ENCODE measurements at regions not wholly inside any gene's neighbourhood (a gene's known extent, or its start where the extent isn't known, plus 50 kb on each side); places are given as distances from the start of the nearest gene placed in this dataset.
"Not testable (repeated sequence)": the region's sequence is repeated elsewhere in the genome, so short reads cannot be mapped to it uniquely, and the experiment has no call there.

DNA sequence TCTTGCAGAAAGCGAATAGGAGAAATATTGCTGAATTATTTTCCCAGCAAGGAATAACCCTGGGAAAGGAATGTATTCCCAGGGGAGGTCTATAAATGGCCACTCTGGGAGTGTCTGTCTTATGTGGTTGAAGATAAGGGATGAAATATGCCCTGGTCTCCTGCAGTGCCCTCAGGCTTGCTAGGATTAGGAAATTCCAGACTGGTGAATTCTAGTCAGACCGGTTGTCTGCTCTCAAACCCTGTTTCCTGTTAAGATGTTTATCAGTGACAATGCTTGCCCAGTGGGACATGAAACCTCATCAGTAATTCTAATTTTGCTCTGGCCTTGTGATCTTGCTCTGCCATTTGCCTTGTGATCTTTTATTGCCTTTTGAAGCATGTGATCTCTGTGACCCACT lies 148.2 kb upstream of the CHODL start:
- not testable (repeated sequence) for DNase-seq

GRCh38 chr21:18089786-18090185 lies 154.8 kb upstream of the CHODL start:
- no peak for DNase-seq

- DNase-seq, result no peak
Observed at GRCh38 chr21:18070392-18070791, 174.2 kb upstream of the CHODL start.

GRCh38 chr21:18069875-18070274 lies 174.8 kb upstream of the CHODL start:
- DNase-seq, result no peak

- DNase-seq, result no peak
Observed at GRCh38 chr21:18060402-18060801, 184.2 kb upstream of the CHODL start.

DNA sequence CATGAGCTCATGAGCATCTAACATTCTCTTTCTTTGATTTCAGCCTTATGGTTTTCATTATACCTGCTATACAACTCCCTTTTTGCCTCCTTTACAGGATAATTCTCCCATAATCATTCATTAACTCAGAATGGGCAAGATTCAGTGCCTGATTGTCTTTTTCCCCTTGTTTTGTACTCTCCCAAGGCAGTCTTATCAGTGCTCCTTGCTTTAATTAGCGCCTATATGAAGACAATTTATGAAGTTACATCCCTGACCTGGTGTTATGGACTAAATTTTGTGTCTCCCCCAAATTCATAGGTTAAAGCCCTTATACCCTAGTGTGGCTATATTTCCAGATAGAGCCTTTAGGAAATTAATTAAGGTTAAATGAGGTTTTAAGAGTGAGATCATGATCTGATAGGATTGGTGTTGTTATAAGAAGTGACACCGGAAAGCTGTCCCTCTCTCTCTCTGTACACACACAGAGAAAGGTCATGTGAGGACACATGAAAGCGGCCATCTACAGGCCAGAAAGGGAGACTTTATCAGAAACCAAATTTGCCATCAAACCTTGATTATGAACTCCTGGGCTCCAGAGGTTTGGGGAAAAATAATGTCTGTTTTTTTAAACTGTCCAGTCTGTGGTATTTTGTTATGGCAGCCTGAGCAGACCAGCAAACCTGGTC lies 185.8 kb upstream of the CHODL start:
- DNase-seq, result no peak

- no peak for DNase-seq
Observed at GRCh38 chr21:18053151-18053550, 191.5 kb upstream of the CHODL start.

GRCh38 chr21:18049461-18049860 lies 195.2 kb upstream of the CHODL start:
- no peak for DNase-seq

DNA sequence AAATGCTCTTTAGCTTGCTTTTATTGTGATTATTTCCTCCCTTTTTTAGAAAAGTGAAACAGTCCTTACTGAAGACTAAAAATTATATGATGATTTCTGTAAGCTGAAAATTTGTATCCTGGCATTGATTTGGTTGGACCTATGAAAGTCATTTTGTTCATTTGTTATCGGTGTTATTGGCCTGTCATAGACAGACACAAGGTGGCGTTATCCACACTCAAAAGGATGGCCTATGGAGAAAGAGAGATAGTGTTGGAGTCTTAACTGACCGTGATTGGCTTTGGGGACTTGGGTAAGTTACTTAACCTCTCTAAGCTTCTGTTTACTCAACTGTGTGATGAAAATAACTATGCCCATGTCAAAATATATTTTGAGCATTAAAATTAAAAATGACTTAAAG lies 203.6 kb upstream of the CHODL start:
- DNase-seq, result peak; percentile 35

DNA sequence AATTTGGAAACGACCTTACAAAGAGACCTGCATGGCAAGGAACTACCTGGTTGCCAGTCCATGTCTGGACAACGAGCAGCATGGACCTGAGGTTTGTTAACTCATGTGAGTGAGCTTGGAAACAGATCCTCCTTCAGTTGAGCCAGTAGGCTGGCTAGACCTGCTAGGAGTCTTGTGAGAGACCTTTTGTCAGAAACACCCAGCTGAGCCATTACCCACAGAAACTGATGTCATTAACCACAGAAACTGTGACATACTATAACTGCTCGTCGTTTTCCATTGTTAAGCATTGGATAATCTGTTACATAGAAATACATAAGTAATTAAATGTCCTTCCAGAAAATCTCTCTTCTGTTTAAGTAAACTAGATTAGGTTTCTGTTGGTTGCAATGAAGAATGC lies 211.1 kb upstream of the C21orf91 start:
- peak; percentile 19 for DNase-seq

GRCh38 chr21:18026359-18026758 lies 207.2 kb upstream of the C21orf91 start:
- no peak for DNase-seq

GRCh38 chr21:18023711-18024110 lies 204.6 kb upstream of the C21orf91 start:
- DNase-seq, result no peak

- DNase-seq, result no peak
Observed at GRCh38 chr21:18023157-18023556, 204.0 kb upstream of the C21orf91 start.

GRCh38 chr21:18007121-18007520 lies 188.0 kb upstream of the C21orf91 start:
- no peak for DNase-seq

DNA sequence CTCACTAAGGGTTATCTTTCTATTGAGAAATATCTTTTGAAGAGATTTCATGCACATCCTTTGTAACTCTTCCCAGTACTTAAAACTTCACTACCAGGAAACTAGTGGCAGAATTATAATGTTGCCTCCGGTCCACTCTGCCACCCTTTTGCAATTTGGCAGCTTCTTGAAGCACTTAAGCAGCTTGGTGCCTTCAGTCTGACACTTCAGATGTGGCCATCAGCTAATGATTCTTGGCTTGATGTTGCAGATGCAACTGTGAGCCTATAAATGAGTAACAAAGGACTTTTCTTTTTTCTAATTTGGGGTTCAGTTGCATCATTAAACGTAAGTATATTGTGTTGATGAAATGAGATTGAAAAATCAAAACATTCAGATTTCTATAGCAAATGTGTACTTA lies 187.5 kb upstream of the C21orf91 start:
- no peak for DNase-seq

- DNase-seq, result no peak
Observed at GRCh38 chr21:18002393-18002792, 183.2 kb upstream of the C21orf91 start.

DNA sequence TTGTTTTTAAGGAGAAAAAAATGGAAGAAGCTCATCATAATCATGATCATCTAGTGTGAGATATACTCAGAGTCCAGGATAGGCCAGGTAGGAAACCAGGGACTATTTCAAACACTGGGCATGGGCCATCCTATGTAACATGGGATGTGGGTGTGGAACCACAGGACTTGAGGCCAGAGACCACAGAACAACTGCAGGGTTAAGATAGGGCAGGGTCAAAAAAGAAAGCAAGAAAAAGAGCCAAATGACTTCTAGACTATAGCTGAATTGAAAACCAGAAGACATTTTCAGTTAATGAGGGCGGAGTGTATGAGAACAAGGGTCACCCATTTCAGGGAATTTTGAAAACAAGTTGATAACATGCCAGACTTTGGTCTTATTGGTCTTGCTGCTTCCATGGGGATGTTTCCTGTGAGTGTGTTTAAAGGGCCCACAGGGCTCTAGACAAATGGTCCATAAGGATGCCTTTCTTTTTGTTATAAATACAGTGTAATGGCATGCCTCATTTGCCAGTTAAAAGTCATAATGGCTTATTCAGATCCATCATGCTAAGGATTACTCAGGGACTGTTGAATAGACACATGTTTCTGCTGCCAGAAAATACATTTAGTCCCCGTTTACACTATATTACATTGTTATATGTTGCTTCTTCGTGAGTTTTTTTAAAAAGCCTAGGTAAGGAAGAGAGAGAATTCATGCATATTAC lies 182.0 kb upstream of the C21orf91 start:
- no peak for DNase-seq

- not testable (repeated sequence) for DNase-seq
Observed at GRCh38 chr21:17998599-17998998, 179.4 kb upstream of the C21orf91 start.

DNA sequence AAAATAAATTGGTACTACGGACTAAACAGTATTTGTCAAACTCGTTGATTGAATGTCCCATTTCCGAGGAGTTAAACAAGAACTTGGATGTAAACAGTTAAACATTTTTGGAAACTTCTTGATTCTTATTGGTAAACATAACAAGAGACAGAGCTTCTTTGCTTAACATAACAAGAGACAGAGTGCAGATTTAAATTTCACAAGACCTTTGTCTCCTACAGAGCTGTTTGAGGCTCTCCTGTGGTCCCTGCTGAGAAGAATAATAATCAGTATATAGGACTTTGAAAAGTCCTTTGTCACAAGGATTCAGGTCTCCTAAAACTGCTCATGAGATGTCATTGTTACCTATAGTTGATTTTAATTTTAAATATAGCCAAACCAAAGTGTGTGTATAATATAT lies 170.6 kb upstream of the C21orf91 start:
- no peak for DNase-seq

GRCh38 chr21:17988102-17988437 lies 168.9 kb upstream of the C21orf91 start:
- DNase-seq, result no peak

DNA sequence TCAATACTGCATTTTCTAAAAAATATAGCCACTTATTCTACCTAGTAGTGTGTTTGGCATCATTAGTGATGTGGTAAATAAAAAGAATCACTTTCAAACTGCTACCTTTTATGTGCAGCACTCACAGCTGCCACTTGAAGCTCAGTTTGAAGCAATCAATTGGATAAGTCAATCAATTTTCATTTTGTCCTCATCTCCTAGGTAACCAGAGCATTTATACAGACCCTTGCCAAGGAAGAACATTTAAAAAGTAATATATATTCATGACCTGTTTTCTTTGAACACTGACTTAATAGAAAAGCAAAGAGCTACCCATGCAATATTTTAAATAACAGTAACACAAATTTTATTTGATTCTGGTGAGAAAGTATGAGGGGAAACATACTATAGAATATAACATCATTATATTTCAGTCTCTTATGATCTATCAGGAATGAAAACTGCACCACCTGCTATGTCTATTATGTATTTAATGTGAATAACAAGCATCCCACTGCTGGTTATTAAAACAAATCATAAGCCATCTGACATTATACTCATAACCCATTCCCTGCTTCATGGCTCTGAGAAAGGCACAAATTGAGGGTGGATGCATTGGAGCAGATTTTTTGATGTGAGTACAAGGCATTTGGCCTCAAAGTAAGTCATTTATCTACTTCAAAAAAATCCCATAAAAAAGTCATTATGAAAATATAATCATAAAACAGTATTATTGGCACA lies 168.4 kb upstream of the C21orf91 start:
- DNase-seq, result no peak

- DNase-seq, result no peak
Observed at GRCh38 chr21:17981060-17981740, 162.0 kb upstream of the C21orf91 start.

DNA sequence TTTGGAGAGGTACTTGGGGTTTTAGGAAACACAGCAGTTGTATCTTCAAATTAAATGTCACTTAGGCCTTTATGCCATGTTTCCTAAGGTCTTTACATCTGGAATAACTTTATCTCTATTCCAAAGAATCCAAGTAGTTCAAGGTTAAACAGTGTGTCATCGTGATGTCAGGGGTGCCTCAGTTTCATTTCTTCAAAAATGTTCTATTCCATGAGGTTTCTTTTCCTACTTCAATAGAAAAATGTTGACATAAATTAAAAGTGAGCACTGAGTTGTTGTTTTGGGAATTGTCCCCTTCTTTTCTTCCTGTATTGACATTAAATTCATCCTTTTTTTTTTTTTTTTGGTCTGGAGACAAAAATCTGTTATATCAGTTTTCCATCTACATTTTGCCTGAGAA lies 160.6 kb upstream of the C21orf91 start:
- DNase-seq, result no peak

DNA sequence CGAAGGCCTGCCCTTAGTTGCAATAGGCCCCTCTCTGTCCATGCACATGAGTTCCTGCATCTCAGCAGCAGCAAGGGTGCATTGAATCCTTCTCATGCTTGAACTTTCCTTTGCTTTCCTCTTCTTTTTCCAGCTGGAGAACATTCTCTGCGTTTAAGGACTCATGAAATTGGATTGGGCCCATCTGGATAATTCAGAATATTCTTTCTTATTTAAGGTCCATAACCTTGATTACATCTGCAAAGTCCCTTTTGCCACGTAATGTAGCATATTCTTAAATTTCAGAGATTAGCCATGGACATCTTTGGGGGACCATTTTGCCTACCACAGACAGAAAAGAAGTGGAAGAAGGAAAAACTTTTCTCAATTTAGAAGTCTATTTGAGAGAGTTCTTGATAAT lies 159.7 kb upstream of the C21orf91 start:
- DNase-seq, result no peak
